HG03354 (cell line): ENCODE measurements at regions not wholly inside any gene's neighbourhood (a gene's known extent, or its start where the extent isn't known, plus 50 kb on each side); places are given as distances from the start of the nearest gene placed in this dataset.
"Not testable (repeated sequence)": the region's sequence is repeated elsewhere in the genome, so short reads cannot be mapped to it uniquely, and the experiment has no call there.

Experiments used
- ATAC-seq: cut with Tn5 transposase; IDR thresholded peaks from one replicate; pipeline ENCODE4 v1.9.1; 2021; ENCODE audit warnings: mild to moderate bottlenecking; ENCODE audit not compliant: unreplicated experiment, poor library complexity, severe bottlenecking

GRCh38 chr1:200290010-200290685 lies 119.7 kb downstream of the ZNF281 start:
- ATAC-seq, result no peak

DNA sequence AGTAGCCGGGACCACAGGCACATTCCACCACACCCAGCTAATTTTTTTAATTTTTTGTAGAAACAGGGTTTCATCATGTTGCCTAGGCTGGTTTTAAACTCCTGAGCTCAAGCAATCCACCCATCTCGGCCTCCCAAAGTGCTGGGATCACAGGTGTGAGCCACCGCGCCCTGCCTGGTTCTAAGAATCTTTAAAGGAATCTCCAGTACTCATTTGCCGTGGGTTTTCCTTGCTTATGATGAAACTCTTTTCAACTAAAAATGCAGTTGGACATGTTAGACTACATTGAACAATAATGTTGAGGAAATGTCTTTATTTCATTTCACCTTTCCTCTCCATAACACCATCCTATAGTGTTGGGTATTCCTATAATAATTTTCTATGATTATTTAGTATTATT lies 121.6 kb downstream of the ZNF281 start:
- no peak for ATAC-seq

GRCh38 chr1:200284236-200284635 lies 125.6 kb downstream of the ZNF281 start:
- not testable (repeated sequence) for ATAC-seq

- no peak for ATAC-seq
Measured at GRCh38 chr1:200282497-200283122, 127.2 kb downstream of the ZNF281 start.

- ATAC-seq, result no peak
Measured at GRCh38 chr1:200281201-200281835, 128.5 kb downstream of the ZNF281 start.

DNA sequence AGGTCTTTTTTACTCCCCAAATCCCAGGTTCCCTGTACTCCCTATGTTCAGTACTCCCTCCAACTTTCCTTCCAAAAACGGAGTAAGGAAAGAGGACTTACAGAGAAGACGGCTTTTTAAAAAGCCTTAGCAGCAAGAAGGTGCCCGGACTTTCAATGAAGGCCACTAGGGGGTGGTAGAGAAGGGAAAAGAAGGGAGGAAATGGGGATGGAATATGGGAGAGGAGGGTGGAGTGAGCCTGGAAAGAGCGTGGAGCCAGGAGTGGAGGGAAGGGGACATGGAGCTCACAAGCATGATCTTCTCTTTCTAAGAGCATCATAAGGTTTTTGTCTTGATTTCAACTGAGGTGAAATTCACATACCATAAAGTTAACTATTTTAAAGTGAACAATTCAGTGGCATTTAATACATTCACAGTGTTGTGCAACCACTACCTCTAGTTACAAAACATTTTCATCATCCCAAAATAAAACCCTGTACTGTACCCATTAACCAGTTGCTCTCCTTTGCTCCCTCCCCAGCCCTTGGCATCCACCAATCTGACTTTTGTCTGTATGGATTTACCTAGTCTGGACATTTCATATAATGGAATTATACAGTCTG lies 129.9 kb downstream of the ZNF281 start:
- no peak for ATAC-seq

DNA sequence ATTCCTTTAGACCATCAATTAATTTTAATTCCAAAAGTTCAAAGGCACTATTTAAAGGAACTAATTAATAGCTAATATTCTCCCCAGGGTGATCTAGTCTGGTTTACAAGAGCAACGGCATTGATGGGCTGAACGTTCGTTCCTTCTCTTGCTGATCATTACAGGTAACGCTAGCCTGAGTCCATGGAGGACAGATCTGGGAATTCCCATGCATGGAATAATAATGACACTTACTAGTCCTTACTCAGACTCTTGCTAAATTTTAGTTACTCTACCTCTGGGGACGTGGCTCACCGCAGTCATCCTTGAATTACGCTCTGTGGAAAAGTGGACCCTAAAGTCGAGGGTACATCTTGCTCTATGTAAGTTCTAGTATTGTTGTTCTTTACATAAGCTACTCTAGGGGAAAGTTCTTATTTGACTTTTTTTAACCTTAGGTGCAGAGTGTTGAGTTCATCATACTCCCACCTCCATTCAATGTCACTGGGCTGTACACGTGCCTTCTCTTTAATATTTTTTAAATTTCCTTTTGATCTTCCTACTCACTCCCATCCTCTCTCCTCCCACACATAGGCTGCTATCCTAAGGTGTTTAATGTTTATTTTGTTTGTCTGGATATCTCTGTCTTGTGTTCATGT lies 133.9 kb downstream of the ZNF281 start:
- ATAC-seq, result no peak

DNA sequence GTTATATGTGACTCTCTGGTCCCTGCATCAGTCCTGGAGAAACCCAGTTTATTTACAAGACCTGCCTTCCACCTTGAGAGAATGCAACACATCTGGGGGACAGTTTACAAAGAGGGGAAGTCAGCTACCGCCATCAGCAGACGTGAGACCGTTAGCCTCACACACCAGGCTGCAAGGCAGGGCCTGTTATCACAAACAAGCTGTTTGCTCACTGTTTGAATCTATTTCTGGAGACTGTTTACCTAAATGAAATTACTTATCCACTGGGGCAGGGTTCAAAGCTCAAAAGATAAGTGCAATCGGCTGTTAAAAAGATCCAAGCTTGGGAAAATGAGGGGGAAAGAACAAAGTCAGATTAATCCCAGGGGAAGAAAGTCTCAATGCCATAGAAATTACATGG lies 134.4 kb downstream of the ZNF281 start:
- ATAC-seq, result no peak

DNA sequence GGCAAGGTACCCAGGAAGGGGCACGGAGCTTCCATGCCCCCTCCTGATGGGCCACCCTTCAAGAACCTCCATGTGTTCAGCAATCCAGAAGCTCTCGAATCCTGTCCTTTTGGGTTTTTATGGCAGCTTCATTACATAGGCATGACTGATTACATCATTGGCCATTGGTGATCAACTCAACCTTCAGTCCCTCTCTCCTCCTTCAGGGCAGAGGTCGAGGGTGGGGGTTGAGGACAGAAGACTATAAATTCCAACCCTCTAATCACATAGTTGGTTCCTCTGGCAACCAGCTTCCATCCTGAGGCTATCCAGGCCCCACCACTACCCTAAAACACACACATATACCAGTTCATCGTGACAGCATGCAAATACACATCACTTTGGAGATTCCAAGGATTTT lies 135.7 kb downstream of the ZNF281 start:
- no peak for ATAC-seq

- ATAC-seq, result no peak
Measured at GRCh38 chr1:200272481-200273068, 137.3 kb downstream of the ZNF281 start.

GRCh38 chr1:200269256-200269655 lies 140.6 kb downstream of the ZNF281 start:
- no peak for ATAC-seq

GRCh38 chr1:200267937-200268336 lies 141.9 kb downstream of the ZNF281 start:
- ATAC-seq, result no peak

DNA sequence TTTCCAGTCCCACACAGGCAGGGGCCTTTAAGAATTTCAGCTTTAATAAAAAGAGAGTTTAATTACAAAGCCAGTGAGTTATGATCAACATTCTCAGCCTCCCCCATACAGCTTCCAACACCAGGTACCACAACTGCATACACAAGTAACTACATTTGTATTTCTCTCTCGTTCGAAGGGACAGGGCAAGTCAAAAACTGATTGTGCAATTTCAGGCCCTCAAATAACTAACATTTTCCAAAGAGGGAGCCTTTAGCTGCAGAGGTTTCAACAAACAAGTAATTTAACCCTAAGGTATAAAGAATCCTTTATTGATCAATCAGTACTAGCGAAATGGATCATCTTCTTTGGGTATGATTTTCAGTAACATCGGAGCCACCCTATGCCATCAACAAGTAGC lies 142.4 kb downstream of the ZNF281 start:
- ATAC-seq, result no peak

DNA sequence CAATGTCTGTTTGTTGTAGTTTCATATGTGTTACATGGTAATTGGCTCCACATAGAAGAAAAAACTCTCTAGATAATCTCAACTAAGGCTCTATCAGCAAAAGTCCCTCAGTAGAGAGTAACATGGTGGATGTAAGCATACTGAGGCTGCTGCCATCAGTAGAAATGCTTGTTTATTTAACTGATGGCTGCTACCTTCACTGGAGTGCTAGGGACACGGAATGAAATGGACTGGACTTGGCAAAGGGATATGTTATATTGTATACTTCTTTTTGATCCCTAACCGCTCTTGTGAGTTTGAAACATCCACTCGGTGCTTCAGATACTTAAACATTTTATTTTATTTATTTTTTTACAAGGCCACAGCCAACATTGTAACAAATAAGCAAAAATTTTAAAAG lies 143.0 kb downstream of the ZNF281 start:
- no peak for ATAC-seq

- no peak for ATAC-seq
Measured at GRCh38 chr1:200265881-200266280, 144.0 kb downstream of the ZNF281 start.

DNA sequence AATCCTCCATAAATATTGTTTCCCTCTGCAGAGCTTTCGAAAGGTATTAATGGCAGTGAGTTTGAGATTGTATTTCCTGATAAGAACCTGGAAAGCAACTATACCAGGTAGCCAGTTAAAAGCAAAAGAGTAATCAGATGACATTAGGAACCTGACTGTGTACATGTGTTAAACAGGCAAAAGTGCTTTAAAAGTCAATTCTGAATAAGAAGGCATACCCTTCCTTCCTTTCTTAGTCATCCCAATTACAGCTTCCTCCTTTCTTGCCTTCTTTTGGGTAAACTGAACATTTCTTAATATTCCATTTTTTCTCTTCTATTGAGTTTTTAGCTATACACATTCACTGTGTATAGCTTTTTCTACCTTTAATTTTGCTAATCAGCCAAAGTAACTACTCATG lies 144.7 kb downstream of the ZNF281 start:
- ATAC-seq, result no peak

DNA sequence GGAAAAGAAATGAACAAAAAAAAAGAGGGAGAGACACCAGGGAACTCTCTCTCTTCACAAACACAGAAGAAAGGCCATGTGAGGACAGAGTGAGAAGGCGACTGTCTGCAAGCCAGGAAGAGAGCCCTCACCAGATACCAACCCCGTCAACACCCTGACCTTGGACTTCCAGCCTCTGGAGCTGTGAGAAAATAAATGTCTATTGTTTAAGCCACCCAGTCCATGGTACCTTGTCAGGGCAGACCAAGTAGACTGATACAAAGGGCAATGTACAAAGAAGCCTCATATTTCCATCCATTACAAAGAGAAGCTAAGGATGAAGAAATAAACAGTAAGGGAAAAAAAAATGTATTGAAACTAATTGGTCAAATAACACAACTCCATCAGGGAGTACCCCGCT lies 146.6 kb downstream of the ZNF281 start:
- ATAC-seq, result no peak

DNA sequence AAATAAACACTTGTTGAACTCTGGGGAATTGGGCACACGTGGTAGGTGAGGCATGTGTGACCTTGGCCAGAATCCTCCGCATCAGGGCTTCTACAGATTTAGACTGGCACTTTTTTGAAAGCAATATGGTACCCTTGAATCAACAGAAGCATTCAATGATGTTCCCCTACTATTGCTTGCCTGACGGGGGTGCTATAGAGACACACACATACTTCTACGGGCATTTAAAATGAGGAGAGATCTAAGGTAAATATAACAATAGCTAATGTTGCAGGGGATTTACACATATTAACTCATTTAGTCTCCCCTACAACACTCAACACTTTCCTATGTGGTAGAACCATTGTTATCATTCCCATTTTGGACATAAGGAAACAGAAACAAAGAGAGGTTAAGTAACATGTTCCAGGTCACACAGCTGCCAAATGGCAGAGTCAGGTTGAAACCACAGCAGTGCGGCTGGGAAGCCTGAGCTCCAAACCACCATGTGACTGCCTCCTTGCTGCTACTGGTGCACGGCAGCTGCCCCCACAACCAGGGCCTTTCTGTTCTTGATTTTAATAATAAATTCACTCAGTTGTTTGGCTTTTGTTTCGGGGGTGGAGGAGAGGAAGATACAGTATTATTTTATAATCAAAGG lies 147.4 kb downstream of the ZNF281 start:
- peak; percentile 70 for ATAC-seq

GRCh38 chr1:200260597-200261335 lies 149.1 kb downstream of the ZNF281 start:
- no peak for ATAC-seq
